GM06990 (cell line): ENCODE measurements at regions not wholly inside any gene's neighbourhood (a gene's known extent, or its start where the extent isn't known, plus 50 kb on each side); places are given as distances from the start of the nearest gene placed in this dataset.

Source experiments
- DNase-seq: peaks from one replicate; pipeline ENCODE4 v3.0.0-alpha.2; 2011; ENCODE audit not compliant: insufficient read length; ENCODE audit errors: extremely low read depth
- H3K27me3 ChIP-seq: replicated peaks from 2 replicates; pipeline ENCODE4 v1.6.0; 2011; ENCODE audit warnings: low read length; ENCODE audit not compliant: control insufficient read depth, insufficient read depth
- H3K36me3 ChIP-seq: 2 replicates; pipeline ENCODE4 v1.5.1; 2011; ENCODE audit warnings: low read length; ENCODE audit not compliant: control insufficient read depth, insufficient read depth
- H3K4me3 ChIP-seq: replicated peaks from 2 replicates; pipeline ENCODE4 v1.5.1; 2011; ENCODE audit warnings: low read depth, mild to moderate bottlenecking, control low read depth, low read length
- CTCF ChIP-seq: IDR thresholded peaks from 2 replicates; pipeline ENCODE4 v1.5.1; 2011; ENCODE audit warnings: low read length, control low read depth, mild to moderate bottlenecking, inconsistent platforms; ENCODE audit not compliant: insufficient read depth, poor library complexity, severe bottlenecking

GRCh38 chr14:27958757-27959156, 807.8 kb upstream of the FOXG1 start:
- DNase-seq = no peak
- H3K36me3 ChIP-seq = no peaks in the 10 kb centered on the region
- H3K27me3 ChIP-seq = no peaks in the 10 kb centered on the region
- no peak for TF ChIP-seq CTCF
- no peak overlapping the region for H3K4me3 ChIP-seq

- no peak overlapping the region for H3K4me3 ChIP-seq
- no peak for TF ChIP-seq CTCF
- no peak for DNase-seq
- no peaks in the 10 kb centered on the region for H3K36me3 ChIP-seq
- no peaks in the 10 kb centered on the region for H3K27me3 ChIP-seq
Observed at GRCh38 chr14:27995691-27996090, 770.9 kb upstream of the FOXG1 start.

- TF ChIP-seq CTCF = no peak
- DNase-seq = no peak
- Histone ChIP-seq H3K4me3 (no peak overlapping the region), H3K36me3 (no peaks in the 10 kb centered on the region), H3K27me3 (no peaks in the 10 kb centered on the region)
Observed at GRCh38 chr14:28001002-28001401, 765.6 kb upstream of the FOXG1 start.

- Histone ChIP-seq H3K4me3 (no peak overlapping the region), H3K27me3 (no peaks in the 10 kb centered on the region), H3K36me3 (no peaks in the 10 kb centered on the region)
- no peak for DNase-seq
- no peak for TF ChIP-seq CTCF
Observed at GRCh38 chr14:28012629-28013415, 753.8 kb upstream of the FOXG1 start.

- TF ChIP-seq CTCF = no peak
- no peak overlapping the region for H3K4me3 ChIP-seq
- H3K36me3 ChIP-seq = no peaks in the 10 kb centered on the region
- H3K27me3 ChIP-seq = no peaks in the 10 kb centered on the region
- no peak for DNase-seq
Observed at GRCh38 chr14:28020112-28020511, 746.5 kb upstream of the FOXG1 start.
